CD4-positive, alpha-beta T cell (primary cell): ENCODE measurements at regions not wholly inside any gene's neighbourhood (a gene's known extent, or its start where the extent isn't known, plus 50 kb on each side); places are given as distances from the start of the nearest gene placed in this dataset.

Experiments used
- ATAC-seq: fragments of 200-7000 bp; cut with Tn5 transposase; one replicate; pipeline ENCODE4 v1.10.0; 2022; ENCODE audit warnings: mild to moderate bottlenecking; ENCODE audit not compliant: poor library complexity
- CTCF ChIA-PET: fragments of 350-600 bp; sonication (Branson Sonifier 250); formaldehyde crosslinking; loops from one replicate; lab custom pipeline; 2021; ENCODE audit warnings: antibody characterized with exemption, inconsistent platforms; lab: Charles Lee
- POLR2A ChIA-PET: fragments of 350-600 bp; sonication (Branson Sonifier 250); formaldehyde crosslinking; loops from one replicate; lab custom pipeline; 2021; ENCODE audit warnings: antibody characterized with exemption, inconsistent platforms; lab: Charles Lee
- DNase-seq, 14 experiments: peaks; one replicate each; pipeline ENCODE4 v3.0.0-alpha.2; 2013 to 2020; ENCODE audit warnings: mixed read lengths in 2 of 14
- H3K27ac ChIP-seq, 2 donors: one replicate each; pipeline versions ENCODE4 v1.5.1 to v1.7.0; 2013; ENCODE audit warnings: low read length in 2 of 2, low read depth in 1 of 2, mild to moderate bottlenecking in 1 of 2
- H3K27me3 ChIP-seq, 2 experiments: 1 replicate in 1 of 2; 2 replicates in 1 of 2; pipeline versions ENCODE4 v1.6.1 to v1.7.0; 2013; ENCODE audit warnings: low read length in 2 of 2, control low read depth in 1 of 2, mild to moderate bottlenecking in 1 of 2, moderate library complexity in 1 of 2; ENCODE audit not compliant: insufficient read depth in 2 of 2, control insufficient read depth in 1 of 2
- H3K36me3 ChIP-seq: one replicate; pipeline ENCODE4 v1.6.1; 2013; ENCODE audit warnings: low read length, control low read depth; ENCODE audit not compliant: insufficient read depth
- H3K4me1 ChIP-seq: one replicate; pipeline ENCODE4 v1.6.1; 2013; ENCODE audit warnings: low read length, control low read depth; ENCODE audit not compliant: insufficient read depth
- H3K4me3 ChIP-seq: one replicate; pipeline ENCODE4 v1.5.1; 2013; ENCODE audit warnings: mild to moderate bottlenecking, low read length, moderate library complexity
- H3K9me3 ChIP-seq, 2 experiments: 1 replicate in 1 of 2; 2 replicates in 1 of 2; pipeline versions ENCODE4 v1.6.1 to v1.7.0; 2013; ENCODE audit warnings: low read length in 2 of 2, mild to moderate bottlenecking in 2 of 2, control low read depth in 1 of 2, moderate library complexity in 1 of 2; ENCODE audit not compliant: control insufficient read depth in 1 of 2, insufficient read depth in 1 of 2
- H3K27ac Mint-ChIP-seq: one replicate; pipeline ENCODE4 v1.8.0; 2020; ENCODE audit warnings: mixed read lengths
- H3K27me3 Mint-ChIP-seq: one replicate; pipeline ENCODE4 v1.8.0; 2021; ENCODE audit warnings: mixed read lengths
- H3K36me3 Mint-ChIP-seq: one replicate; pipeline ENCODE4 v1.8.0; 2021; ENCODE audit warnings: low read depth, mixed read lengths
- H3K4me1 Mint-ChIP-seq: one replicate; pipeline ENCODE4 v1.8.0; 2021; ENCODE audit warnings: low read depth, mixed read lengths
- H3K4me3 Mint-ChIP-seq: one replicate; pipeline ENCODE4 v1.8.0; 2020; ENCODE audit warnings: mild to moderate bottlenecking, mixed read lengths
- H3K9me3 Mint-ChIP-seq: one replicate; pipeline ENCODE4 v1.8.0; 2020; ENCODE audit warnings: mixed read lengths
- intact Hi-C, 2 experiments: fragments of 100-400 bp; cut with DNase I in 1 of 2; cut with micrococcal nuclease in 1 of 2; formaldehyde crosslinking; loops; one replicate each; pipeline versions ENCODE4 v1.15.1 to v1.9.0; 2023 to 2025; cut with DNase I, micrococcal nuclease
- TF ChIP-seq, protein P1 (sequence below): fragments of 200-600 bp; IDR thresholded peaks from one replicate; pipeline ENCODE4 v1.8.0; 2022; ENCODE audit warnings: antibody characterized with exemption, mild to moderate bottlenecking

DNA sequence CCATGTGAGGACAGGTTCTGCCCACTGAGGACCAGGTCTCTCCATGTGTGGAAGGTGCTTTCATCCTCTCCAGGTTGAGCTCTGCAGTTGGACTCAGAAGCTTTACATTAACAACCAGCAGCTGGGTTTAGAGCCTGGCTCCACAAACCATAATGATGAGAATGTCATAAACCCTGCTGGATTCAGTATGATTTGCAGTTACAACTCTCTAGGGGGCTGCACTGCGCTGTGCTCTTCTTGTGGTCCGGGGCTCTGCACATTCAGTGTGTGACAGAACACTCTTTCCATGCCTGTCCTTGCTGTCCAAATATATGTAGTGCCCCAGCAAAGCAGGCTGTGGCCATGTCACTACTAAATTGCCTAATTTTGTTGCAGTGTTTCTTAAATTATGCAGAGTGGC, 334.3 kb downstream of the ICE1 start:
- Histone ChIP-seq H3K4me1 (no peaks in the 10 kb centered on the region), H3K9me3 (no peaks in the 10 kb centered on the region), H3K27ac (no peak overlapping the region), H3K27me3 (no peaks in the 10 kb centered on the region), H3K4me3 (no peak overlapping the region), H3K36me3 (no peaks in the 10 kb centered on the region)
- ChIA-PET POLR2A (no interaction called here), CTCF (no interaction called here)
- ATAC-seq (no peak), DNase-seq (no peak)
- Mint-ChIP-seq H3K9me3 (no peaks in the 10 kb centered on the region), H3K4me3 (no peak overlapping the region), H3K27ac (no peak overlapping the region), H3K4me1 (no peaks in the 10 kb centered on the region), H3K36me3 (no peaks in the 10 kb centered on the region), H3K27me3 (no peaks in the 10 kb centered on the region)
- TF ChIP-seq, protein P1, sequence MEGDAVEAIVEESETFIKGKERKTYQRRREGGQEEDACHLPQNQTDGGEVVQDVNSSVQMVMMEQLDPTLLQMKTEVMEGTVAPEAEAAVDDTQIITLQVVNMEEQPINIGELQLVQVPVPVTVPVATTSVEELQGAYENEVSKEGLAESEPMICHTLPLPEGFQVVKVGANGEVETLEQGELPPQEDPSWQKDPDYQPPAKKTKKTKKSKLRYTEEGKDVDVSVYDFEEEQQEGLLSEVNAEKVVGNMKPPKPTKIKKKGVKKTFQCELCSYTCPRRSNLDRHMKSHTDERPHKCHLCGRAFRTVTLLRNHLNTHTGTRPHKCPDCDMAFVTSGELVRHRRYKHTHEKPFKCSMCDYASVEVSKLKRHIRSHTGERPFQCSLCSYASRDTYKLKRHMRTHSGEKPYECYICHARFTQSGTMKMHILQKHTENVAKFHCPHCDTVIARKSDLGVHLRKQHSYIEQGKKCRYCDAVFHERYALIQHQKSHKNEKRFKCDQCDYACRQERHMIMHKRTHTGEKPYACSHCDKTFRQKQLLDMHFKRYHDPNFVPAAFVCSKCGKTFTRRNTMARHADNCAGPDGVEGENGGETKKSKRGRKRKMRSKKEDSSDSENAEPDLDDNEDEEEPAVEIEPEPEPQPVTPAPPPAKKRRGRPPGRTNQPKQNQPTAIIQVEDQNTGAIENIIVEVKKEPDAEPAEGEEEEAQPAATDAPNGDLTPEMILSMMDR = no peak
- intact Hi-C loops = no loop called here

DNA sequence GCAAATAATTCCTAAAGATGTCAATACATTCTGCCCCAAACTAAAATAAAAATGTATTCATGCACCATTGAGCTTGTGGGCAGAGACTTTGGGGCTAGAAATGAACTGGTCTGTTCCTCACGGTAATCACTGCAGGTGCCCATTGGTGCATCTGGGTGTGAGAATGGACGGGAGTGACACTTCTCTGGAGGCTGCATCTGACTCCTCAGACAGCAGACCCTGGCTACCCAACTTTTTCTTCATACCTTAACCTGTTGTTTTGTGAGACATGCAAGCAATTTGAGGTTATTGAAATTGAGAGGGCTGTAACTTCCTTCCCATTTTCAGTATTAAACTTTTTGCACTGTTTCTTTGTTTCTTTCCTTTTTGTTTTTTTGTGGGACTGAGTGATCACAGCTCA, 333.4 kb downstream of the ICE1 start:
- POLR2A ChIA-PET = no interaction called here
- no peak overlapping the region for H3K4me3 Mint-ChIP-seq

DNA sequence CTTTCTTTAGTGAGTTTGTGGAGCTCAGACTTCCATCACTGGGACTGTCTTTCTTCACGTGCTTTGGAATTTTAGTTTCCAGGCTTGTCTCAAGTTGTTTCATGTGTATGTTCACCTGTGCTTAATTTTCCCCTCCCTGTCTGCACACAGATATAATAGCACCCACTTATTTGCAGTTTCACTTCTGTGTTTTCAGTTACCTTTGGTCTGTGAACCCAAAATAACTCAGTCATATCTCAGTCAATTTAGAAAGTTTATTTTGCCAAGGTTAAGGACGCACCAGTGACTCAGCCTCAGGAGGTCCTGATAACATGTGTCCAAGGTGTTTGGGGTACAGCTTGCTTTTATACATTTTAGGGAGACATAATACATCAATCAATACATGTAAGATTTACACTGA, 330.4 kb downstream of the ICE1 start:
- ChIA-PET POLR2A (no interaction called here), CTCF (no interaction called here)
- TF ChIP-seq, protein P1 = no peak
- Mint-ChIP-seq H3K27me3 (peaks cover 6% of the 10 kb centered on the region), H3K4me3 (no peak overlapping the region), H3K36me3 (no peaks in the 10 kb centered on the region), H3K9me3 (no peaks in the 10 kb centered on the region), H3K27ac (no peak overlapping the region), H3K4me1 (no peaks in the 10 kb centered on the region)
- Histone ChIP-seq H3K36me3 (no peaks in the 10 kb centered on the region), H3K4me1 (no peaks in the 10 kb centered on the region), H3K27me3 (no peaks in the 10 kb centered on the region), H3K27ac (no peak overlapping the region), H3K9me3 (no peaks in the 10 kb centered on the region), H3K4me3 (no peak overlapping the region)
- ATAC-seq = no peak
- intact Hi-C loops = no loop called here
- no peak for DNase-seq

More for the DNA sequence above, 333.4 kb downstream of the ICE1 start:
- H3K27me3 ChIP-seq = no peaks in the 10 kb centered on the region
- H3K9me3 ChIP-seq = no peaks in the 10 kb centered on the region
- no peak overlapping the region for H3K27ac ChIP-seq
- no peak overlapping the region for H3K4me3 ChIP-seq
- no peaks in the 10 kb centered on the region for H3K36me3 ChIP-seq
- intact Hi-C loops = no loop called here
- CTCF ChIA-PET = no interaction called here
- no peak for DNase-seq
- no peak overlapping the region for H3K27ac Mint-ChIP-seq
- no peaks in the 10 kb centered on the region for H3K4me1 ChIP-seq
- H3K9me3 Mint-ChIP-seq = no peaks in the 10 kb centered on the region
- TF ChIP-seq, protein P1 = no peak
- no peak for ATAC-seq
- H3K4me1 Mint-ChIP-seq = no peaks in the 10 kb centered on the region
- no peaks in the 10 kb centered on the region for H3K27me3 Mint-ChIP-seq
- no peaks in the 10 kb centered on the region for H3K36me3 Mint-ChIP-seq
